ENCODE measurements at regions not wholly inside any gene's neighbourhood (a gene's known extent, or its start where the extent isn't known, plus 50 kb on each side); places are given as distances from the start of the nearest gene placed in this dataset.
"Not testable (repeated sequence)": the region's sequence is repeated elsewhere in the genome, so short reads cannot be mapped to it uniquely, and the experiment has no call there.

DNA sequence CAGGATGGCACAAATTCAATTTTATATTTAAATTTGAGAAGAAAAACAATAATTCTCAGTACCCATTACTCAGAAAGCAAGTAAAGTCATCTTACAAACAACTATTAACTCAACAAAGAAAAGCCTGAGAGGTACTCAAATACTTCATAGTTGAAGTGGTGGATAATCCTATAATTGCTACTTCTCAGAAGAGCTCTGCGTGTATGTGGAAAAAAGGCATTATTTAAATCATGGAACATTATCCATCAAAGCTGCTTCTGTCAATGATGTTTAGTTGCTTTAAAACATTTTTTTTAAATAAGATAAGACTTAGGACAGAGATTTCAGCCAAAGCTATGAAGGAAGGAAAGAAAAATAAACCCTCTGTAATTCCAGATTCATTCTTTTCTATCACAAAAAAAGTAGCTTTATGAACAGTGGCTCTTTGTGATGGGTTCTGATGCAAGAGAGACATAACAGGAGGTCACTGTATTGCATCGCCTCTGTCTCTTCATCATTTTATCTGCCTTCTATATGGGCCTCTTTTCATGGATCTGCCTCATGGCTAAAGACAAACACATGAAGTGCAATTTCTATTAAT, 367.9 kb upstream of the SLC35B3 start:
- 0 out of 2 replicates have a peak, but pooled peaks cover 3% of the 10 kb centered on the region for H3K27me3 Mint-ChIP-seq (ENCODE audit: low read depth)
- Histone ChIP-seq H4K8ac (replicated peaks; ENCODE audit: insufficient read length, low read depth, low read length) (no peak overlapping the region), H2AFZ (ENCODE audit: low read length) (no peak overlapping the region), H3K18ac (ENCODE audit: insufficient read length, low read depth, low read length) (no peak overlapping the region), H3K9me3 (ENCODE audit: control insufficient read depth, low read depth, low read length) (no peaks in the 10 kb centered on the region), H3K4me2 (ENCODE audit: insufficient read depth, insufficient read length, low read length) (no peak overlapping the region), H3K79me1 (ENCODE audit: insufficient read depth, low read depth, low read length, poor library complexity, severe bottlenecking) (no peaks in the 10 kb centered on the region), H2BK120ac (ENCODE audit: low read depth, low read length, poor library complexity, severe bottlenecking) (no peak overlapping the region), H2BK20ac (ENCODE audit: low read depth, low read length, poor library complexity, severe bottlenecking) (no peak overlapping the region), H3K56ac (ENCODE audit: insufficient read length, low read depth, low read length) (no peak overlapping the region), H3K27ac (ENCODE audit: insufficient read length, low read depth, low read length) (no peak overlapping the region), H3K9ac (ENCODE audit: extremely low read depth, insufficient read length, low read length) (no peak overlapping the region), H4K20me1 (ENCODE audit: control insufficient read depth, insufficient read depth, insufficient read length) (no peaks in the 10 kb centered on the region), H2BK15ac (ENCODE audit: low read depth, low read length) (no peak overlapping the region), H3T11ph (ENCODE audit: low read length) (no peak overlapping the region), H3K23ac (ENCODE audit: insufficient read length, low read depth, low read length) (no peak overlapping the region), H3K23me2 (ENCODE audit: insufficient read length, low read depth, low read length, poor library complexity, severe bottlenecking) (no peaks in the 10 kb centered on the region), H3K14ac (ENCODE audit: insufficient read depth, low read length) (no peak overlapping the region), H4K5ac (ENCODE audit: insufficient read length, low read depth, low read length) (no peak overlapping the region), H4K91ac (ENCODE audit: insufficient read length, low read depth, low read length) (no peak overlapping the region), H2AK5ac (ENCODE audit: insufficient read length, low read length) (no peak overlapping the region), H3K4me1 (ENCODE audit: insufficient read depth, low read length) (no peaks in the 10 kb centered on the region), H2BK12ac (ENCODE audit: insufficient read length, low read depth, low read length) (no peak overlapping the region), H2BK5ac (ENCODE audit: insufficient read length, low read length) (no peak overlapping the region), H3K4ac (ENCODE audit: low read depth, low read length) (no peak overlapping the region), H3K79me2 (ENCODE audit: insufficient read depth, low read length) (no peaks in the 10 kb centered on the region), H3K27me3 (ENCODE audit: insufficient read depth, low read length) (no peaks in the 10 kb centered on the region)
- H3K27ac Mint-ChIP-seq, result no peak overlapping the region
- H3K9me3 Mint-ChIP-seq, result peaks cover 7 to 9% of the 10 kb centered on the region in 2 experiments; a peak in 3 of 5 replicates
- H3K4me3 Mint-ChIP-seq, result no peak overlapping the region
- WGBS (ENCODE audit: extremely low coverage, insufficient read length, low lambda C conversion rate), result no CpG with 5 or more reads among the region's 2 CpGs
- DNase-seq, result no peak
- peaks cover 0 to 3% (median 0%) of the 10 kb centered on the region in 3 experiments; a peak in 3 of 7 replicates for H3K36me3 Mint-ChIP-seq (ENCODE audit: insufficient read depth in 1 of 3, low read depth in 3 of 3)
- no peaks in the 10 kb centered on the region for H3K4me1 Mint-ChIP-seq
- TF ChIP-seq CTCF (conservative IDR thresholded peaks at IDR 0.05), result no peak

- not testable (repeated sequence) for H3K9me3 Mint-ChIP-seq; H2AK5ac ChIP-seq (ENCODE audit: insufficient read length, low read length); H2BK12ac ChIP-seq (ENCODE audit: insufficient read length, low read depth, low read length); H3K4me1 Mint-ChIP-seq; H4K8ac ChIP-seq (replicated peaks; ENCODE audit: insufficient read length, low read depth, low read length); H3K79me1 ChIP-seq (ENCODE audit: insufficient read depth, low read depth, low read length, poor library complexity, severe bottlenecking); H3K27ac Mint-ChIP-seq; H3K4ac ChIP-seq (ENCODE audit: low read depth, low read length); H3K14ac ChIP-seq (ENCODE audit: insufficient read depth, low read length); H3K4me1 ChIP-seq (ENCODE audit: insufficient read depth, low read length); H3K36me3 Mint-ChIP-seq (ENCODE audit: insufficient read depth in 1 of 3, low read depth in 3 of 3); H3K27me3 Mint-ChIP-seq (ENCODE audit: low read depth); H3K4me3 Mint-ChIP-seq; H2BK20ac ChIP-seq (ENCODE audit: low read depth, low read length, poor library complexity, severe bottlenecking); H3K23me2 ChIP-seq (ENCODE audit: insufficient read length, low read depth, low read length, poor library complexity, severe bottlenecking); H2BK5ac ChIP-seq (ENCODE audit: insufficient read length, low read length); H2AFZ ChIP-seq (ENCODE audit: low read length); H4K91ac ChIP-seq (ENCODE audit: insufficient read length, low read depth, low read length); H3K27ac ChIP-seq (ENCODE audit: insufficient read length, low read depth, low read length); H3T11ph ChIP-seq (ENCODE audit: low read length); H3K23ac ChIP-seq (ENCODE audit: insufficient read length, low read depth, low read length); H3K9me3 ChIP-seq (ENCODE audit: control insufficient read depth, low read depth, low read length); H3K27me3 ChIP-seq (ENCODE audit: insufficient read depth, low read length); H2BK15ac ChIP-seq (ENCODE audit: low read depth, low read length); H4K20me1 ChIP-seq (ENCODE audit: control insufficient read depth, insufficient read depth, insufficient read length); H3K56ac ChIP-seq (ENCODE audit: insufficient read length, low read depth, low read length); H3K18ac ChIP-seq (ENCODE audit: insufficient read length, low read depth, low read length); H3K79me2 ChIP-seq (ENCODE audit: insufficient read depth, low read length); H4K5ac ChIP-seq (ENCODE audit: insufficient read length, low read depth, low read length); DNase-seq; H2BK120ac ChIP-seq (ENCODE audit: low read depth, low read length, poor library complexity, severe bottlenecking); H3K9ac ChIP-seq (ENCODE audit: extremely low read depth, insufficient read length, low read length); H3K4me2 ChIP-seq (ENCODE audit: insufficient read depth, insufficient read length, low read length)
- no CpG with 5 or more reads among the region's 4 CpGs for WGBS (ENCODE audit: extremely low coverage, insufficient read length, low lambda C conversion rate)
Observed at GRCh38 chr6:8802397-8802796, 367.1 kb upstream of the SLC35B3 start.

Measured in H9 (cell line).